Keratinocyte (primary cell): ENCODE measurements at regions not wholly inside any gene's neighbourhood (a gene's known extent, or its start where the extent isn't known, plus 50 kb on each side); places are given as distances from the start of the nearest gene placed in this dataset.

ENCODE experiments used
- DNase-seq: peaks from one replicate; pipeline ENCODE4 v3.0.0-alpha.2; 2011; ENCODE audit warnings: low read depth, missing footprints, low spot score
- FAIRE-seq: peaks from 2 replicates; lab custom pipeline; 2011; peaks lifted over from hg19 to GRCh38; lab: Jason Lieb, UNC
- H2AFZ ChIP-seq: 2 replicates; pipeline ENCODE4 v1.6.0; 2012; ENCODE audit warnings: low read length, control low read depth, inconsistent platforms; ENCODE audit not compliant: control insufficient read depth
- H3K27ac ChIP-seq: 2 replicates; pipeline ENCODE4 v1.5.1; 2011; ENCODE audit warnings: low read length; ENCODE audit not compliant: control insufficient read depth, insufficient read depth
- H3K27me3 ChIP-seq: 3 replicates; pipeline ENCODE4 v1.6.0; 2011; ENCODE audit warnings: low read length; ENCODE audit not compliant: control insufficient read depth, insufficient read depth; ENCODE audit errors: extremely low read depth
- H3K36me3 ChIP-seq, 2 experiments: 2 replicates in 1 of 2; 3 replicates in 1 of 2; pipeline ENCODE4 v1.5.1; 2011; ENCODE audit warnings: low read length in 2 of 2, mild to moderate bottlenecking in 1 of 2; ENCODE audit not compliant: control insufficient read depth in 2 of 2, insufficient read depth in 2 of 2; ENCODE audit errors: extremely low read depth in 1 of 2
- H3K4me1 ChIP-seq: 3 replicates; pipeline ENCODE4 v1.5.1; 2011; ENCODE audit warnings: low read length; ENCODE audit not compliant: control insufficient read depth, insufficient read depth; ENCODE audit errors: extremely low read depth
- H3K4me2 ChIP-seq: 3 replicates; pipeline ENCODE4 v1.6.0; 2011; ENCODE audit warnings: low read depth, low read length; ENCODE audit not compliant: control insufficient read depth, insufficient read depth; ENCODE audit errors: extremely low read depth
- H3K4me3 ChIP-seq, 3 experiments: fragments of 200-600 bp in 1 of 3; sonication (generic) in 1 of 3; 2 replicates in 2 of 3; 3 replicates in 1 of 3; pipeline ENCODE4 v1.5.1; 2011 to 2016; ENCODE audit warnings: low read length in 3 of 3, mild to moderate bottlenecking in 3 of 3, control low read depth in 2 of 3, inconsistent platforms in 1 of 3, low read depth in 1 of 3, mixed read lengths in 1 of 3, mixed run types in 1 of 3, moderate library complexity in 1 of 3; ENCODE audit not compliant: control insufficient read depth in 2 of 3, insufficient read depth in 2 of 3; ENCODE audit errors: extremely low read depth in 1 of 3
- H3K79me2 ChIP-seq: 2 replicates; pipeline ENCODE4 v1.6.0; 2012; ENCODE audit warnings: low read length; ENCODE audit not compliant: control insufficient read depth, insufficient read depth
- H3K9ac ChIP-seq: 3 replicates; pipeline ENCODE4 v1.6.0; 2011; ENCODE audit warnings: low read length; ENCODE audit not compliant: control insufficient read depth, insufficient read depth; ENCODE audit errors: extremely low read depth
- H3K9me1 ChIP-seq: 3 replicates; pipeline ENCODE4 v1.6.0; 2011; ENCODE audit warnings: low read length; ENCODE audit not compliant: control insufficient read depth, insufficient read depth; ENCODE audit errors: extremely low read depth
- H3K9me3 ChIP-seq: 2 replicates; pipeline ENCODE4 v1.5.1; 2012; ENCODE audit warnings: low read depth, low read length; ENCODE audit not compliant: control insufficient read depth
- H4K20me1 ChIP-seq: 3 replicates; pipeline ENCODE4 v1.6.0; 2011; ENCODE audit warnings: low read length; ENCODE audit not compliant: control insufficient read depth, insufficient read depth; ENCODE audit errors: extremely low read depth
- EZH2 ChIP-seq: IDR thresholded peaks from one replicate; pipeline ENCODE4 v1.6.1; 2012; ENCODE audit warnings: inconsistent platforms, mild to moderate bottlenecking, low read length, moderate library complexity
- dilution Hi-C: fragments of 300-500 bp; cut with MboI; formaldehyde crosslinking; loops from one replicate; pipeline ENCODE4 v1.7.0; 2020; ENCODE audit warnings: low sequenced_read_pairs; ENCODE audit not compliant: extremely low pct_ligation_motif_present
- TF ChIP-seq, protein P1 (sequence below), 3 experiments: IDR thresholded peaks in 1 of 3; conservative IDR thresholded peaks in 1 of 3; optimal IDR thresholded peaks in 1 of 3; 2 replicates in 2 of 3; 3 replicates in 1 of 3; pipeline versions ENCODE3 to v1.5.1; 2011; ENCODE audit warnings: low read length in 3 of 3, mild to moderate bottlenecking in 3 of 3, moderate library complexity in 2 of 3, control low read depth in 1 of 3, inconsistent platforms in 1 of 3; ENCODE audit not compliant: insufficient read depth in 2 of 3; ENCODE audit errors: extremely low read depth in 1 of 3

DNA sequence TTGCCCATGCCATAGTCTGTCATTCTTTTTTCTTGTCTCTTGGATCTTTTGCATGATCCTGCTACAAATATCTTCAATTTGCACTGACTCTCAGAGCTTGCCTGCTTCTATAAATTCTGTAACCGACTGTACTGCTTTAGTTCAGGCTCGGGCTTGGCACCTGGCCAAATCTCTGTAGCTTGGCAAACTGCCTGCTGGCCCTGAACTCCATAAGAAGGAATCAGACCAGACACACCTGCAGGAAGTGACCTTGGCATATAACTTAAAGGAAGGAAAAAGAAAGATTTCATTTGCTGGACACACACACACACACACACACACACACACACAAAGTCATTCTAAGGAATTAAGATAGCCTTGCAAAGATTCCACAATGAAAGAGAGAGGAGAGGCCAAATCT lies 291.2 kb upstream of the DDX18 start:
- DNase-seq = no peak
- no peaks in the 10 kb centered on the region for H3K36me3 ChIP-seq
- TF ChIP-seq, protein P1, sequence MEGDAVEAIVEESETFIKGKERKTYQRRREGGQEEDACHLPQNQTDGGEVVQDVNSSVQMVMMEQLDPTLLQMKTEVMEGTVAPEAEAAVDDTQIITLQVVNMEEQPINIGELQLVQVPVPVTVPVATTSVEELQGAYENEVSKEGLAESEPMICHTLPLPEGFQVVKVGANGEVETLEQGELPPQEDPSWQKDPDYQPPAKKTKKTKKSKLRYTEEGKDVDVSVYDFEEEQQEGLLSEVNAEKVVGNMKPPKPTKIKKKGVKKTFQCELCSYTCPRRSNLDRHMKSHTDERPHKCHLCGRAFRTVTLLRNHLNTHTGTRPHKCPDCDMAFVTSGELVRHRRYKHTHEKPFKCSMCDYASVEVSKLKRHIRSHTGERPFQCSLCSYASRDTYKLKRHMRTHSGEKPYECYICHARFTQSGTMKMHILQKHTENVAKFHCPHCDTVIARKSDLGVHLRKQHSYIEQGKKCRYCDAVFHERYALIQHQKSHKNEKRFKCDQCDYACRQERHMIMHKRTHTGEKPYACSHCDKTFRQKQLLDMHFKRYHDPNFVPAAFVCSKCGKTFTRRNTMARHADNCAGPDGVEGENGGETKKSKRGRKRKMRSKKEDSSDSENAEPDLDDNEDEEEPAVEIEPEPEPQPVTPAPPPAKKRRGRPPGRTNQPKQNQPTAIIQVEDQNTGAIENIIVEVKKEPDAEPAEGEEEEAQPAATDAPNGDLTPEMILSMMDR (optimal IDR thresholded peaks at IDR 0.05 in 1 of 3, IDR thresholded peaks at IDR 0.05 in 1 of 3, conservative IDR thresholded peaks at IDR 0.05 in 1 of 3; ENCODE audit: extremely low read depth in 1 of 3, insufficient read depth in 2 of 3, low read length in 3 of 3) = no peak
- no peak overlapping the region for H2AFZ ChIP-seq
- no peaks in the 10 kb centered on the region for H3K79me2 ChIP-seq
- H3K27ac ChIP-seq = no peak overlapping the region
- H3K9me1 ChIP-seq = no peaks in the 10 kb centered on the region
- no peaks in the 10 kb centered on the region for H3K9me3 ChIP-seq
- no peak overlapping the region for H3K4me2 ChIP-seq
- H3K4me3 ChIP-seq = no peak overlapping the region
- H4K20me1 ChIP-seq = no peaks in the 10 kb centered on the region
- no peak overlapping the region for H3K9ac ChIP-seq
- H3K4me1 ChIP-seq = no peaks in the 10 kb centered on the region
- no peak for FAIRE-seq
- dilution Hi-C loops = no loop called here
- H3K27me3 ChIP-seq = no peaks in the 10 kb centered on the region

DNA sequence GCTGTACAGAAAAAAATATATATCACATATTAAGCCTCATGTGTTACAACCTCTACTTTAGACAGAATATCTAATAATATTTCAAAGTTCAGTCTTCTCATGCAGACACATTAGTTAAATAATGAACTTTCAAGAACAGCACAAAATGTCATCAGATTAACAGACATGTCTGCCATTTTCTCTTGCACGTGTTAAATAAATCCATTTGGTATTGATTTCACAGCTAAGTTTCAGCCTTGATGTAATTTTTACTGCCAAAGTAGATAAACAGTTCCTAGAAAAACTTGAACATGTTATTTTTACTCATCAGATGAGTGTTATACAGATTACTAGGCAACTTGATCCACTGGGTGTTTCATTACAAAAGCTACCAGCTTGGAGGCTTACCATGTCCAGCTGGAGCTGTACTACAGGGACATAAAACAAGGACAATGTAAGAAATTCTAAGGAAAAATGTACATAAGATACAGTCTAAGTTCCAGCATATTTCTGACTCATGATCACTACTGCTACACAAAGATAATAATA lies 290.7 kb upstream of the DDX18 start:
- FAIRE-seq = no peak

More for the DNA sequence above, 290.7 kb upstream of the DDX18 start:
- dilution Hi-C loops = no loop called here
- Histone ChIP-seq H4K20me1 (no peaks in the 10 kb centered on the region), H3K9me1 (no peaks in the 10 kb centered on the region), H3K79me2 (no peaks in the 10 kb centered on the region), H3K27me3 (no peaks in the 10 kb centered on the region), H3K27ac (no peak overlapping the region), H3K9ac (no peak overlapping the region), H3K4me3 (no peak overlapping the region), H3K4me1 (no peaks in the 10 kb centered on the region), H2AFZ (no peak overlapping the region), H3K4me2 (no peak overlapping the region), H3K9me3 (no peaks in the 10 kb centered on the region), H3K36me3 (no peaks in the 10 kb centered on the region)
- no peak for DNase-seq
- TF ChIP-seq EZH2 = no peak
- TF ChIP-seq, protein P1 (optimal IDR thresholded peaks at IDR 0.05 in 1 of 3, IDR thresholded peaks at IDR 0.05 in 1 of 3, conservative IDR thresholded peaks at IDR 0.05 in 1 of 3; ENCODE audit: extremely low read depth in 1 of 3, insufficient read depth in 2 of 3, low read length in 3 of 3) = no peak
